WERI-Rb-1 (cell line): ENCODE measurements at regions not wholly inside any gene's neighbourhood (a gene's known extent, or its start where the extent isn't known, plus 50 kb on each side); places are given as distances from the start of the nearest gene placed in this dataset.

ENCODE experiments used
- DNase-seq: peaks from one replicate; pipeline ENCODE4 v3.0.0-alpha.2; 2020
- H3K27ac ChIP-seq: fragments of 250-450 bp; sonication (Bioruptor Pico); 2 replicates; pipeline ENCODE4 v1.5.1; 2020; ENCODE audit warnings: mild to moderate bottlenecking, moderate library complexity
- H3K27me3 ChIP-seq: fragments of 250-450 bp; sonication (Bioruptor Pico); 2 replicates; pipeline ENCODE4 v1.5.1; 2021; ENCODE audit warnings: mild to moderate bottlenecking, low read depth, moderate library complexity; ENCODE audit not compliant: insufficient read depth, severe bottlenecking
- H3K36me3 ChIP-seq: fragments of 250-450 bp; sonication (Bioruptor Pico); 2 replicates; pipeline ENCODE4 v1.5.1; 2020; ENCODE audit warnings: mild to moderate bottlenecking, moderate library complexity
- H3K4me3 ChIP-seq: 2 replicates; pipeline ENCODE4 v1.5.1; 2011; ENCODE audit warnings: low read depth, mild to moderate bottlenecking, control low read depth, low read length
- H3K9me3 ChIP-seq: fragments of 250-450 bp; sonication (Bioruptor Pico); 2 replicates; pipeline ENCODE4 v1.5.1; 2021; ENCODE audit warnings: mild to moderate bottlenecking, moderate library complexity; ENCODE audit not compliant: severe bottlenecking
- CTCF ChIP-seq: IDR thresholded peaks from 2 replicates; pipeline ENCODE4 v1.5.1; 2011; ENCODE audit warnings: low read depth, mild to moderate bottlenecking, control low read depth, inconsistent platforms, low read length

DNA sequence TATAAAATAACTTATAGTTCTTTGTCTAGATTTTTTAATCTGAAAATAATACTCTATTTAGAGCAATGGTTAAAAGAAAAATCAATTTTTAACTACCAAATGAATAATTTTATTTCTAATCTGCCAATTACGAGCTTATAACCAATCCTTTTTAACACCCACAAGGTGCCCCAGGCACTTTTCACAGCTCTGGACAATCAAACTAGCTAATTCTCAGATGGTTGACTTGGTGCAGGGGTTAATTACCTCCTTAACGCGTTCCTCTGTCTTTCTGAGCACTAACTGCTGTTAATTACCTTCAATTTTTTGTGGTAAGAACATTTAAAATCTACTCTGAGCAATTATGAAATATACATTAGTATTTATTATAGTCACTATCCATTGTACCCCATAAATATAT, 109.6 kb upstream of the PJA2 start:
- TF ChIP-seq CTCF, result no peak
- no peaks in the 10 kb centered on the region for H3K36me3 ChIP-seq
- DNase-seq, result no peak

GRCh38 chr5:109516390-109516789, 106.6 kb upstream of the PJA2 start:
- H3K27me3 ChIP-seq, result no peaks in the 10 kb centered on the region
- no peak for DNase-seq
- no peak for TF ChIP-seq CTCF
- no peak overlapping the region for H3K4me3 ChIP-seq
- H3K9me3 ChIP-seq, result no peaks in the 10 kb centered on the region
- H3K27ac ChIP-seq, result no peak overlapping the region
- H3K36me3 ChIP-seq, result no peaks in the 10 kb centered on the region

More for the DNA sequence above, 109.6 kb upstream of the PJA2 start:
- no peak overlapping the region for H3K27ac ChIP-seq
- H3K9me3 ChIP-seq, result no peaks in the 10 kb centered on the region
- no peaks in the 10 kb centered on the region for H3K27me3 ChIP-seq
- no peak overlapping the region for H3K4me3 ChIP-seq

DNA sequence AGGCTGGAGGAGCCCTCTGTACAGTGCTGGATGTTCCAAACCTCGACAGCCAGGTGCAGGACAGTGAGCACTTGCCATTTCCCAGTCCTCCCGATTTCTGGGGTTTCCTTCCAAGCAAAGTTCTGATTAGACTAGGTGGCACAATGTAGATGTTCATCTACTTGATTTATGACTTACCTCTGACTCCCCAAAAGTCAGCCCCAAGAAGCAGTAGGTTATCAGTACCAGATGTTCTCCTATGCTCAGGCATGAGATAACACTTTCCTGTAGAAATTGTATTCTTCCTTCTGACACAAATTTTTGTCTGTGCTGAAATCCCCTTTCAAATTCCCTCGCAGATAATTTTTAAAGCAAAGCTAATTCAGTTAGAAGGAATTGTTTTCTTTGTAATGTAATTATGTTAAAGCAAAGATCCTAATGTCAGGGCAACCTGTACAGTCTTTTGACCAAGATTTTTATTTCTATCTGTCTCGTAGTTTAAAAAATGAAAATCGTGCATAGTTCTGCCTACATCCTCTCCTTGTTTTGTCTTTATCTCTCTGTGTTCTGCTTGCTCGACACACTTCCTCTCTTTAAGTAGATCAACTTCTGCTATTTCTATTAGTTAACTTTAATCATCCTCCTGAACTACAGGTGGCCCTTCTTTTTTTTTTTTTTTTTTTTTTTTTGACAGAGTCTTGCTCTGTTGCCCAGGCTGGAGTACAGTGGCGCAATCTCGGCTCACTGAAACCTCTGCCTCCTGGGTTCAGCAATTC, 102.4 kb upstream of the PJA2 start:
- Histone ChIP-seq H3K36me3 (no peaks in the 10 kb centered on the region), H3K4me3 (no peak overlapping the region), H3K27me3 (no peaks in the 10 kb centered on the region), H3K9me3 (no peaks in the 10 kb centered on the region), H3K27ac (no peak overlapping the region)
- no peak for TF ChIP-seq CTCF
- no peak for DNase-seq

DNA sequence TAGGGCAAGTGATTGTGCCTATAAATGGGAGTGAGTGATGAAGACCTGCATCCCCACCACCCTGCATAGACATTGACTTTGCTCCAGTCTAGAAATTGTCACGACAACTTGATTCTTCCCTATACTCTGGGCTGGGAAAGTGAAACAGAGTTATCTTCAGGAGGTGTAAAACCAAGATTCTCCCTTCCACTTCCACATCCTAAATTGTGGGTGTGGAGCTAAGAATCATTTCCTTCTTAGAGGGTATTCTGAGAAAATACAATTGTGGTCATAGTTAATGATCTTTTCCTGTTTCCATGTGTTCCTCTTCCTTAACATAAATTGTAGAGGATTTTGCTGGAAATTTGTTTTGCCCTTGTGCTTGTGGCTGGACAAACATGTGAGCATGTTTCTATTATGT, 96.8 kb upstream of the PJA2 start:
- TF ChIP-seq CTCF, result no peak
- no peak overlapping the region for H3K4me3 ChIP-seq
- no peaks in the 10 kb centered on the region for H3K9me3 ChIP-seq

DNA sequence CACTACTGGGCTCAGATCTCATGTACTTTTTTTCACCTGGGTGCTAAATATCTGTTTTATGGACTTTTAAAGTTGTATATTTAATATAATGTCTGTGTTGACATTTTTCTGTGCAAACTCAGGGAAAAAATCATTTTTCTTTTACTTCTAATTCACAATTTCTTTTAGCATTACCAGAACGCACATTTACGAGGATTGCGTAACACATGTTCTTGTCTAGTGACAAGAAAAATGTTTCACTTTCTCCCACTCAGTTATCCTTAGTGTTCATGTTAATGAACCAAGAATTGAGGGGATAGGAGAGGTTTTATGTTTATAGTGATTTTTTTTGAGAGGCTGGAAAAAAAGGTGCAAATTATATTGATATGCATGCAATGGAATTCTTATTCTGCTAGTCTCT, 86.3 kb upstream of the PJA2 start:
- TF ChIP-seq CTCF, result no peak
- H3K36me3 ChIP-seq, result no peaks in the 10 kb centered on the region
- no peak for DNase-seq
- no peak overlapping the region for H3K27ac ChIP-seq
- no peaks in the 10 kb centered on the region for H3K27me3 ChIP-seq
- no peaks in the 10 kb centered on the region for H3K9me3 ChIP-seq
- no peak overlapping the region for H3K4me3 ChIP-seq

More for the DNA sequence above, 96.8 kb upstream of the PJA2 start:
- H3K36me3 ChIP-seq, result no peaks in the 10 kb centered on the region
- no peaks in the 10 kb centered on the region for H3K27me3 ChIP-seq
- no peak for DNase-seq
- no peak overlapping the region for H3K27ac ChIP-seq

DNA sequence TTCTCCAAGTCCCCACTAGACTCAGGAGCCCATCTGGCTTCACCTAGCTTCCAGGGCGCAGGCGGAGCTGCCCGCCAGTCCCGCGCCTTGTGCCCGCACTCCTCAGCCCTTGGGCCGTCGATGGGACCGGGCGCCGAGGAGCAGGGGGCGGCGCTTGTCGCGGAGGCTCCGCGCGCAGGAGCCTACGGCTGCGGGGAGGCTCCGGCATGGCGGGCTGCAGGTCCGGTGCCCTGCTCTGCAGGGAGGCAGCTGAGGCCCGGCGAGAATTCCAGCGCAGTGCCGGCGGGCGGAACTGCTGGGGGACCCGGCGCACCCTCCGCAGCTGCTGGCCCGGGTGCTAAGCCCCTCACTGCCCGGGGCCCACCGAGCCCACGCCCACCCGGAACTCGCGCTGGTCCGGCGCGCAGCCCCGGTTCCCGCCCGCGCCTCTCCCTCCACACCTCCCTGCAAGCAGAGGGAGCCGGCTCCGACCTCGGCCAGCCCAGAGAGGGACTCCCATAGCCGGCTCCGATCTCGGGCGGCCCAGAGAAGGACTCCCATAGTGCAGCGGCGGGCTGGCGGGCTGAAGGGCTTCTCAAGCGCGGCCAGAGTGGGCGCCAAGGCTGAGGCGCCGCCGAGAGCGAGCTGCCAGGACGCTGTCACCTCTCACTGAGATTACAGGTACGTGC, 78.1 kb upstream of the PJA2 start:
- Histone ChIP-seq H3K9me3 (no peaks in the 10 kb centered on the region), H3K27me3 (no peaks in the 10 kb centered on the region), H3K4me3 (no peak overlapping the region), H3K36me3 (no peaks in the 10 kb centered on the region), H3K27ac (no peak overlapping the region)
- no peak for DNase-seq
- no peak for TF ChIP-seq CTCF
